Naive thymus-derived CD4-positive, alpha-beta T cell (primary cell): ENCODE measurements at regions not wholly inside any gene's neighbourhood (a gene's known extent, or its start where the extent isn't known, plus 50 kb on each side); places are given as distances from the start of the nearest gene placed in this dataset.

Experiments used
- ATAC-seq: fragments of 150-1000 bp; cut with Tn5 transposase; 2 replicates; pipeline ENCODE4 v1.10.0; 2021; ENCODE audit warnings: mild to moderate bottlenecking, moderate library complexity
- CTCF ChIA-PET: fragments of 350-600 bp; sonication (Branson Sonifier 250); formaldehyde crosslinking; loops from one replicate; lab custom pipeline; 2021; ENCODE audit warnings: antibody characterized with exemption; lab: Charles Lee
- POLR2A ChIA-PET: fragments of 350-600 bp; sonication (Branson Sonifier 250); formaldehyde crosslinking; loops from one replicate; lab custom pipeline; 2021; ENCODE audit warnings: antibody characterized with exemption, inconsistent platforms; lab: Charles Lee
- DNase-seq, 9 donors: peaks; one replicate each; pipeline versions ENCODE4 v3.0.0 to v3.0.0-alpha.2; 2020 to 2022; ENCODE audit warnings: mixed read lengths in 1 of 9
- H3K27ac ChIP-seq: one replicate; pipeline ENCODE4 v1.7.0; 2013; ENCODE audit warnings: mild to moderate bottlenecking, low read depth, low read length, moderate library complexity
- H3K27me3 ChIP-seq, 2 donors: one replicate each; pipeline ENCODE4 v1.7.0; 2013; ENCODE audit warnings: low read length in 2 of 2, mild to moderate bottlenecking in 2 of 2, moderate library complexity in 2 of 2; ENCODE audit not compliant: control insufficient read depth in 2 of 2, insufficient read depth in 2 of 2
- H3K36me3 ChIP-seq, 3 experiments: 1 replicate in 2 of 3; 2 replicates in 1 of 3; pipeline ENCODE4 v1.7.0; 2013; ENCODE audit warnings: low read length in 3 of 3, mild to moderate bottlenecking in 3 of 3, moderate library complexity in 1 of 3; ENCODE audit not compliant: insufficient read depth in 3 of 3, control insufficient read depth in 2 of 3
- H3K4me1 ChIP-seq, 2 donors: one replicate each; pipeline ENCODE4 v1.7.0; 2013; ENCODE audit warnings: low read length in 2 of 2, mild to moderate bottlenecking in 2 of 2, moderate library complexity in 1 of 2; ENCODE audit not compliant: control insufficient read depth in 2 of 2, insufficient read depth in 2 of 2
- H3K4me3 ChIP-seq: 2 replicates; pipeline ENCODE4 v1.7.0; 2013; ENCODE audit warnings: mild to moderate bottlenecking, low read length
- H3K9me3 ChIP-seq, 3 experiments: 1 replicate in 2 of 3; 2 replicates in 1 of 3; pipeline ENCODE4 v1.7.0; 2013; ENCODE audit warnings: low read length in 3 of 3; ENCODE audit not compliant: control insufficient read depth in 2 of 3
- H3K27ac Mint-ChIP-seq, 9 donors: one replicate each; pipeline ENCODE4 v1.8.0; 2020 to 2022; ENCODE audit warnings: mixed read lengths in 9 of 9, mild to moderate bottlenecking in 8 of 9, moderate library complexity in 5 of 9, inconsistent platforms in 2 of 9
- H3K27me3 Mint-ChIP-seq, 5 donors: one replicate each; pipeline ENCODE4 v1.8.0; 2021 to 2022; ENCODE audit warnings: mixed read lengths in 5 of 5, mild to moderate bottlenecking in 1 of 5
- H3K36me3 Mint-ChIP-seq, 5 donors: one replicate each; pipeline ENCODE4 v1.8.0; 2020 to 2022; ENCODE audit warnings: mixed read lengths in 5 of 5, mild to moderate bottlenecking in 3 of 5, inconsistent platforms in 1 of 5
- H3K4me1 Mint-ChIP-seq, 7 donors: one replicate each; pipeline ENCODE4 v1.8.0; 2020 to 2022; ENCODE audit warnings: mixed read lengths in 7 of 7, mild to moderate bottlenecking in 3 of 7, inconsistent platforms in 1 of 7
- H3K4me3 Mint-ChIP-seq, 10 donors: one replicate each; pipeline ENCODE4 v1.8.0; 2020 to 2022; ENCODE audit warnings: mild to moderate bottlenecking in 10 of 10, mixed read lengths in 10 of 10, moderate library complexity in 6 of 10, inconsistent platforms in 2 of 10
- H3K9me3 Mint-ChIP-seq, 11 donors: one replicate each; pipeline ENCODE4 v1.8.0; 2020 to 2022; ENCODE audit warnings: mixed read lengths in 11 of 11, mild to moderate bottlenecking in 4 of 11, inconsistent platforms in 1 of 11, moderate library complexity in 1 of 11
- intact Hi-C, 2 donors: fragments of 100-400 bp; cut with micrococcal nuclease; formaldehyde crosslinking; loops; one replicate each; pipeline ENCODE4 v1.15.1; 2023

- H3K4me3 ChIP-seq = no peak overlapping the region
- Mint-ChIP-seq H3K27ac (peak overlapping the region in 1 of 9 donors; percentile 24), H3K27me3 (peaks cover 0 to 7% (median 0%) of the 10 kb centered on the region in 5 donors), H3K9me3 (peaks cover 0 to 4% (median 0%) of the 10 kb centered on the region in 11 donors), H3K4me1 (peaks cover 8 to 25% (median 21%) of the 10 kb centered on the region in 7 donors), H3K36me3 (no peaks in the 10 kb centered on the region), H3K4me3 (peak overlapping the region; percentile 3 to 64 (median 32))
- H3K4me1 ChIP-seq = no peaks in the 10 kb centered on the region
- intact Hi-C loops = no loop called here
- no peaks in the 10 kb centered on the region for H3K27me3 ChIP-seq
- ATAC-seq (no peak), DNase-seq (no peak)
- no peak overlapping the region for H3K27ac ChIP-seq
- H3K36me3 ChIP-seq = no peaks in the 10 kb centered on the region
- no peaks in the 10 kb centered on the region for H3K9me3 ChIP-seq
- CTCF ChIA-PET = no interaction called here
- POLR2A ChIA-PET = no interaction called here
Measured at GRCh38 chr16:73166441-73166851, 118.5 kb upstream of the ZFHX3 start.

- peaks cover 8 to 25% (median 21%) of the 10 kb centered on the region in 7 donors for H3K4me1 Mint-ChIP-seq
- no peaks in the 10 kb centered on the region for H3K36me3 Mint-ChIP-seq
- POLR2A ChIA-PET = no interaction called here
- no peaks in the 10 kb centered on the region for H3K4me1 ChIP-seq
- peaks cover 0 to 3% (median 0%) of the 10 kb centered on the region in 11 donors for H3K9me3 Mint-ChIP-seq
- ATAC-seq (no peak), DNase-seq (no peak)
- H3K27ac ChIP-seq = no peak overlapping the region
- no peaks in the 10 kb centered on the region for H3K9me3 ChIP-seq
- H3K27me3 ChIP-seq = no peaks in the 10 kb centered on the region
- CTCF ChIA-PET = no interaction called here
- H3K4me3 ChIP-seq = no peak overlapping the region
- H3K36me3 ChIP-seq = no peaks in the 10 kb centered on the region
- no peak overlapping the region for H3K4me3 Mint-ChIP-seq
- H3K27me3 Mint-ChIP-seq = peaks cover 0 to 7% (median 0%) of the 10 kb centered on the region in 5 donors
- intact Hi-C loops = no loop called here
- H3K27ac Mint-ChIP-seq = no peak overlapping the region
Measured at GRCh38 chr16:73163238-73163815, 115.4 kb upstream of the ZFHX3 start.

DNA sequence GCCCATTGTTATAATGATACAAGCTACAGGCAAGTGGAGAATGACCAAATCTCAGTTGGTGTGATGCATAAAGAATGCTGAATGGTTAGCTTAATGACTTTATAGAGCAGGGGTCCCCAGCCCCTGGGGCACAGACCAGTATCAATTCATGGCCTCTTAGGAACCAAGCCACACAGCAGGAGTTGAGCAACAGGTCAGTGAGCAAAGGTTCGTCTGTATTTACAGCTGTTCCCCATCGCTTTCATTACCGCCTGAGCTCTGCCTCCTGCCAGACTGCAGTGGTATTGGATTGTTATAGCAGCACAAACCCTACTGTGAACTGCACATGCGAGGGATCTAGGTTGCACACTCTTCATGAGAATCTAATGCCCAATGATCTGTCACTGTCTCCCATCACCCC, 114.0 kb upstream of the ZFHX3 start:
- no peak overlapping the region for H3K4me3 Mint-ChIP-seq
- H3K4me1 Mint-ChIP-seq = peaks cover 6 to 14% (median 11%) of the 10 kb centered on the region in 7 donors
- CTCF ChIA-PET = no interaction called here
- intact Hi-C loops = no loop called here
- no peaks in the 10 kb centered on the region for H3K36me3 ChIP-seq
- H3K27me3 ChIP-seq = no peaks in the 10 kb centered on the region
- no peak overlapping the region for H3K27ac Mint-ChIP-seq
- no peaks in the 10 kb centered on the region for H3K4me1 ChIP-seq
- no peak for ATAC-seq
- H3K27me3 Mint-ChIP-seq = no peaks in the 10 kb centered on the region
- H3K9me3 Mint-ChIP-seq = peaks cover 0 to 4% (median 0%) of the 10 kb centered on the region in 11 donors
- no peak overlapping the region for H3K4me3 ChIP-seq
- no peak for DNase-seq
- H3K9me3 ChIP-seq = no peaks in the 10 kb centered on the region
- POLR2A ChIA-PET = no interaction called here
- H3K27ac ChIP-seq = no peak overlapping the region
- no peaks in the 10 kb centered on the region for H3K36me3 Mint-ChIP-seq

DNA sequence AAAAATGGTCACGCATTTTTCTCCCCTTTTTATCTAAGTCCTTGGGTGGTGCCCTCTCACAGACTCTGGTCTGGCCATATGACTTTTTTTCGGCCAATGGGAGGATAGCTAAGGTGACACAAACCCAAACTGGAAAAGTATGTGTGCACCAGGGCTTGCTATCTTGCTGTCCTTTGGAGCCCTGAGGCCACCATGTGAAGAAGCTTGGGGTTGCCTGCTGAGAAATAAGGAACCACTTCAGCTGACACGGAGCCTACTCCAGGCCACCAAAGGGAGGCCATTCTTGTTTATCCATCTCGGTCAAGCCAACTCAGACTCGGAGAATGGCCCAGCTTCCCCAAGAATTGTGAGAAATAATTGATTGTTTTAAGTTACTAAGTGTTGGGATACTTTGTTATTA, 111.4 kb upstream of the ZFHX3 start:
- H3K27ac ChIP-seq = no peak overlapping the region
- Mint-ChIP-seq H3K4me1 (peaks cover 0 to 4% (median 0%) of the 10 kb centered on the region in 7 donors), H3K27ac (no peak overlapping the region), H3K9me3 (peaks cover 0 to 4% (median 0%) of the 10 kb centered on the region in 11 donors), H3K4me3 (no peak overlapping the region), H3K27me3 (peaks cover 0 to 4% (median 2%) of the 10 kb centered on the region in 5 donors), H3K36me3 (peaks cover 0 to 5% (median 0%) of the 10 kb centered on the region in 5 donors)
- intact Hi-C loops = no loop called here
- H3K4me3 ChIP-seq = no peak overlapping the region
- no peaks in the 10 kb centered on the region for H3K4me1 ChIP-seq
- ATAC-seq (no peak), DNase-seq (no peak)
- no peaks in the 10 kb centered on the region for H3K27me3 ChIP-seq
- ChIA-PET CTCF (interaction anchor here (0.5 kb wide), 1 partner anchor 48 kb away, joined by 3 read pairs; no protein-coding TSS in a partner anchor), POLR2A (no interaction called here)
- H3K36me3 ChIP-seq = no peaks in the 10 kb centered on the region
- H3K9me3 ChIP-seq = no peaks in the 10 kb centered on the region

DNA sequence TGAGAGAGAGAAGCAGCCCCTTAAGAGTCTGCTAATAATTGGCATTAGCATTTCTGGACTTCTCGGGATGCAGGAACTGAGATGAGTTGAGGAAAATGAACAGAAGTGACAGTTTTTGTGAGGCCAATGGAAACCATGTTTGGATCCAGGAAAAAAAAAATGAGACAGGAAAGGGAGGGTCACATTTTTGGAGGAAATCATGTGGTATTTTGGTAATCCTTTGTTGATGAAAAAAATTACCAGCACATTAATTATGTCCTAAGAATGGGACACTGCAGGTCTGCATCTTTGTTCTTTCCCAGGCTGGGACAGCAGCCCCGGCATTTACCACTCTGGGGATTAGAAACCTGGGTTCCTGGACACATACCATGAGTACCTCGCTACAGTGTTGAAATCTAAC, 109.9 kb upstream of the ZFHX3 start:
- H3K27me3 Mint-ChIP-seq = peaks cover 0 to 7% (median 5%) of the 10 kb centered on the region in 5 donors
- H3K4me1 Mint-ChIP-seq = peaks cover 0 to 6% (median 0%) of the 10 kb centered on the region in 7 donors
- intact Hi-C loops = no loop called here
- H3K4me3 ChIP-seq = no peak overlapping the region
- H3K27ac Mint-ChIP-seq = no peak overlapping the region
- no peak overlapping the region for H3K4me3 Mint-ChIP-seq
- no peaks in the 10 kb centered on the region for H3K4me1 ChIP-seq
- POLR2A ChIA-PET = no interaction called here
- H3K27ac ChIP-seq = no peak overlapping the region
- DNase-seq (no peak), ATAC-seq (no peak)
- no peaks in the 10 kb centered on the region for H3K27me3 ChIP-seq
- H3K36me3 Mint-ChIP-seq = peaks cover 0 to 7% (median 0%) of the 10 kb centered on the region in 5 donors
- CTCF ChIA-PET = no interaction called here
- no peaks in the 10 kb centered on the region for H3K36me3 ChIP-seq
- peaks cover 0 to 4% (median 0%) of the 10 kb centered on the region in 11 donors for H3K9me3 Mint-ChIP-seq
- H3K9me3 ChIP-seq = no peaks in the 10 kb centered on the region

GRCh38 chr16:73154063-73154870, 106.3 kb upstream of the ZFHX3 start:
- no peaks in the 10 kb centered on the region for H3K36me3 ChIP-seq
- ChIA-PET CTCF (interaction anchor here (0.6 to 1.0 kb wide), 2 partner anchors 15 to 587 kb away, joined by 3 read pairs; no protein-coding TSS in a partner anchor), POLR2A (no interaction called here)
- DNase-seq (no peak), ATAC-seq (peak; percentile 89)
- H3K4me3 ChIP-seq = no peak overlapping the region
- H3K27ac ChIP-seq = no peak overlapping the region
- H3K4me1 ChIP-seq = no peaks in the 10 kb centered on the region
- peaks cover 5 to 24% (median 13%) of the 10 kb centered on the region in 5 donors for H3K27me3 Mint-ChIP-seq
- peaks cover 0 to 10% (median 0%) of the 10 kb centered on the region in 7 donors for H3K4me1 Mint-ChIP-seq
- no peaks in the 10 kb centered on the region for H3K27me3 ChIP-seq
- no peak overlapping the region for H3K27ac Mint-ChIP-seq
- H3K36me3 Mint-ChIP-seq = peaks cover 0 to 7% (median 0%) of the 10 kb centered on the region in 5 donors
- intact Hi-C loops = no loop called here
- H3K4me3 Mint-ChIP-seq = no peak overlapping the region
- H3K9me3 Mint-ChIP-seq = peaks cover 0 to 4% (median 0%) of the 10 kb centered on the region in 11 donors
- no peaks in the 10 kb centered on the region for H3K9me3 ChIP-seq
